ENCODE measurements at regions not wholly inside any gene's neighbourhood (a gene's known extent, or its start where the extent isn't known, plus 50 kb on each side); places are given as distances from the start of the nearest gene placed in this dataset.

- TF ChIP-seq CTCF (IDR thresholded peaks at IDR 0.05) (no peak), POLR2A (IDR thresholded peaks at IDR 0.05) (no peak)
Observed at GRCh38 chr14:26209699-26210098, 388.1 kb downstream of the NOVA1 start.
